NCI-H345 treated with DMSO at 0.1 percent for 48 hours (cell line): ENCODE measurements at regions not wholly inside any gene's neighbourhood (a gene's known extent, or its start where the extent isn't known, plus 50 kb on each side); places are given as distances from the start of the nearest gene placed in this dataset.
"Not testable (repeated sequence)": the region's sequence is repeated elsewhere in the genome, so short reads cannot be mapped to it uniquely, and the experiment has no call there.

ENCODE experiments used
- DNase-seq: peaks from one replicate; lab custom pipeline; 2025; ENCODE audit not compliant: unreplicated experiment; lab: John Stamatoyannopoulos, UW

- DNase-seq: no peak
These were observed 297.1 kb upstream of the RBMS1 start for GRCh38 chr2:160790738-160791137.

- no peak for DNase-seq
These were observed 298.3 kb upstream of the RBMS1 start for GRCh38 chr2:160791884-160792283.

GRCh38 chr2:160792837-160793236 is 299.2 kb upstream of the RBMS1 start:
- DNase-seq: no peak

- DNase-seq: no peak
These were observed 301.3 kb upstream of the RBMS1 start for GRCh38 chr2:160794926-160795325.

- DNase-seq: no peak
These were observed 310.3 kb upstream of the RBMS1 start for GRCh38 chr2:160803881-160804280.

- DNase-seq: no peak
These were observed 316.8 kb upstream of the RBMS1 start for GRCh38 chr2:160810406-160810805.

- no peak for DNase-seq
These were observed 319.4 kb upstream of the RBMS1 start for GRCh38 chr2:160812830-160813505.

- DNase-seq: no peak
These were observed 319.9 kb upstream of the RBMS1 start for GRCh38 chr2:160813506-160813858.

GRCh38 chr2:160816916-160817499 is 323.4 kb upstream of the RBMS1 start:
- DNase-seq: no peak

- no peak for DNase-seq
These were observed 327.1 kb upstream of the RBMS1 start for GRCh38 chr2:160820691-160821090.

GRCh38 chr2:160822006-160822405 is 328.4 kb upstream of the RBMS1 start:
- no peak for DNase-seq

GRCh38 chr2:160825433-160825832 is 331.8 kb upstream of the RBMS1 start:
- DNase-seq: no peak

GRCh38 chr2:160826496-160826895 is 332.9 kb upstream of the RBMS1 start:
- no peak for DNase-seq

GRCh38 chr2:160828076-160828475 is 332.2 kb upstream of the TANK start:
- DNase-seq: no peak

- DNase-seq: not testable (repeated sequence)
These were observed 327.8 kb upstream of the TANK start for GRCh38 chr2:160832381-160832780.

GRCh38 chr2:160835166-160835565 is 325.1 kb upstream of the TANK start:
- DNase-seq: no peak

- DNase-seq: no peak
These were observed 323.5 kb upstream of the TANK start for GRCh38 chr2:160836755-160837154.

- no peak for DNase-seq
These were observed 322.8 kb upstream of the TANK start for GRCh38 chr2:160837416-160837815.

GRCh38 chr2:160838147-160838546 is 322.1 kb upstream of the TANK start:
- no peak for DNase-seq

- DNase-seq: no peak
These were observed 321.5 kb upstream of the TANK start for GRCh38 chr2:160838691-160839090.

- DNase-seq: no peak
These were observed 317.9 kb upstream of the TANK start for GRCh38 chr2:160842286-160842685.

- DNase-seq: no peak
These were observed 301.1 kb upstream of the TANK start for GRCh38 chr2:160859096-160859495.

GRCh38 chr2:160862226-160862625 is 298.0 kb upstream of the TANK start:
- no peak for DNase-seq
